A549 (cell line): ENCODE measurements at regions not wholly inside any gene's neighbourhood (a gene's known extent, or its start where the extent isn't known, plus 50 kb on each side); places are given as distances from the start of the nearest gene placed in this dataset.

ENCODE experiments used
- KDM1A ChIP-seq: fragments of 200-600 bp; sonication (generic); IDR thresholded peaks from 2 replicates; pipeline ENCODE4 v1.6.1; 2016; ENCODE audit warnings: low read depth, mild to moderate bottlenecking
- MAFK ChIP-seq: fragments of 450-650 bp; IDR thresholded peaks from 2 replicates; pipeline ENCODE4 v1.6.1; 2014; ENCODE audit not compliant: partially characterized antibody
- POLR2A ChIP-seq: IDR thresholded peaks from 2 replicates; pipeline ENCODE4 v1.6.1; 2012; ENCODE audit warnings: mild to moderate bottlenecking, low read length
- RARB ChIP-seq: fragments of 250-450 bp; sonication (Bioruptor Pico); IDR thresholded peaks from 2 replicates; pipeline ENCODE4 v1.8.0; 2021; ENCODE audit warnings: mild to moderate bottlenecking, moderate library complexity
- RFX5 ChIP-seq: fragments of 450-650 bp; IDR thresholded peaks from 2 replicates; pipeline ENCODE4 v1.7.1; 2014; ENCODE audit warnings: antibody characterized with exemption, mild to moderate bottlenecking, moderate library complexity
- RNF2 ChIP-seq: fragments of 200-600 bp; sonication (generic); IDR thresholded peaks from 2 replicates; pipeline ENCODE4 v1.6.1; 2016; ENCODE audit warnings: low read depth, mild to moderate bottlenecking, antibody characterized with exemption, moderate library complexity, borderline replicate concordance
- ZC3H11A ChIP-seq: fragments of 450-650 bp; IDR thresholded peaks from 2 replicates; pipeline ENCODE4 v1.6.1; 2014; ENCODE audit warnings: antibody characterized with exemption, mild to moderate bottlenecking
- TF ChIP-seq, protein P1 (sequence below): fragments of >200 bp; sonication (Bioruptor Twin); formaldehyde crosslinking; IDR thresholded peaks from 3 replicates; pipeline ENCODE4 v1.5.1; 2016
- TF ChIP-seq, protein P2 (sequence below): fragments of 150-350 bp; IDR thresholded peaks from 2 replicates; pipeline ENCODE4 v1.6.1; 2014; ENCODE audit warnings: low read depth, mild to moderate bottlenecking, low read length

DNA sequence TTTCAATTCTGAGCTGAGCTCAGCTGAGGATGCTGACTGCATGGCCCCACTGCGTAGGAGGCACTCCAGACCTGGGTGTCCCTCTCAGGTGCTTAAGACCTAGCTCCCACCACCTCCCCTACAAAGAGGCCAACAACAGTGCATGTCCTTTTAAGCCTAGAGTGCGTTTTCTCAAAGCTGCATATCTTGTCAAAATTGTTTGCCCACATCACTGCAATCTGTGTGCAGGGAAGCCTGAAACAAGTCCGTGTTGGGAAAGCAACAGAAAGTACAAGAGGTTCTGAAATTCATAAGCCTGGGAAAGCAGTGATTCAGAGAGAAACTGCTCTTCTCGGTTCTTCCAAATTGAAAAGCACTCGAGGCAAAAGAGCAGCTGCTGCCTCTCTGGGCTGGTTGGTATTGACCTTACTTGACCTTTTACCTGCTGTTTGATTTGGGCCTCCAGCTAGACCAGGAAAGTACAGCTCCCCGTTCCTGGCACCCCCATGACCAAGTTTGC lies 238.4 kb downstream of the NR2F1-AS1 start:
- TF ChIP-seq, protein P1, sequence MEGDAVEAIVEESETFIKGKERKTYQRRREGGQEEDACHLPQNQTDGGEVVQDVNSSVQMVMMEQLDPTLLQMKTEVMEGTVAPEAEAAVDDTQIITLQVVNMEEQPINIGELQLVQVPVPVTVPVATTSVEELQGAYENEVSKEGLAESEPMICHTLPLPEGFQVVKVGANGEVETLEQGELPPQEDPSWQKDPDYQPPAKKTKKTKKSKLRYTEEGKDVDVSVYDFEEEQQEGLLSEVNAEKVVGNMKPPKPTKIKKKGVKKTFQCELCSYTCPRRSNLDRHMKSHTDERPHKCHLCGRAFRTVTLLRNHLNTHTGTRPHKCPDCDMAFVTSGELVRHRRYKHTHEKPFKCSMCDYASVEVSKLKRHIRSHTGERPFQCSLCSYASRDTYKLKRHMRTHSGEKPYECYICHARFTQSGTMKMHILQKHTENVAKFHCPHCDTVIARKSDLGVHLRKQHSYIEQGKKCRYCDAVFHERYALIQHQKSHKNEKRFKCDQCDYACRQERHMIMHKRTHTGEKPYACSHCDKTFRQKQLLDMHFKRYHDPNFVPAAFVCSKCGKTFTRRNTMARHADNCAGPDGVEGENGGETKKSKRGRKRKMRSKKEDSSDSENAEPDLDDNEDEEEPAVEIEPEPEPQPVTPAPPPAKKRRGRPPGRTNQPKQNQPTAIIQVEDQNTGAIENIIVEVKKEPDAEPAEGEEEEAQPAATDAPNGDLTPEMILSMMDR = no peak
- TF ChIP-seq RNF2 = no peak
- TF ChIP-seq POLR2A = no peak
- no peak for TF ChIP-seq RARB (CRISPR knock-in tag)
- no peak for TF ChIP-seq KDM1A
- TF ChIP-seq ZC3H11A = no peak
- no peak for TF ChIP-seq RFX5
- TF ChIP-seq MAFK = no peak
- TF ChIP-seq, protein P2, sequence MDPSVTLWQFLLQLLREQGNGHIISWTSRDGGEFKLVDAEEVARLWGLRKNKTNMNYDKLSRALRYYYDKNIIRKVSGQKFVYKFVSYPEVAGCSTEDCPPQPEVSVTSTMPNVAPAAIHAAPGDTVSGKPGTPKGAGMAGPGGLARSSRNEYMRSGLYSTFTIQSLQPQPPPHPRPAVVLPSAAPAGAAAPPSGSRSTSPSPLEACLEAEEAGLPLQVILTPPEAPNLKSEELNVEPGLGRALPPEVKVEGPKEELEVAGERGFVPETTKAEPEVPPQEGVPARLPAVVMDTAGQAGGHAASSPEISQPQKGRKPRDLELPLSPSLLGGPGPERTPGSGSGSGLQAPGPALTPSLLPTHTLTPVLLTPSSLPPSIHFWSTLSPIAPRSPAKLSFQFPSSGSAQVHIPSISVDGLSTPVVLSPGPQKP = no peak
